GM18508 (cell line): ENCODE measurements at regions not wholly inside any gene's neighbourhood (a gene's known extent, or its start where the extent isn't known, plus 50 kb on each side); places are given as distances from the start of the nearest gene placed in this dataset.

Experiments used
- ATAC-seq: cut with Tn5 transposase; IDR thresholded peaks from one replicate; pipeline ENCODE4 v1.9.1; 2021; ENCODE audit warnings: moderate number of reproducible peaks; ENCODE audit not compliant: insufficient read depth, unreplicated experiment

GRCh38 chr1:166221316-166221715 lies 54.5 kb upstream of the FAM78B start:
- ATAC-seq = no peak

GRCh38 chr1:166233750-166234366 lies 67.1 kb upstream of the FAM78B start:
- no peak for ATAC-seq

GRCh38 chr1:166235728-166236127 lies 68.9 kb upstream of the FAM78B start:
- ATAC-seq = no peak

GRCh38 chr1:166237675-166238074 lies 70.9 kb upstream of the FAM78B start:
- ATAC-seq = no peak

GRCh38 chr1:166253076-166253779 lies 86.4 kb upstream of the FAM78B start:
- no peak for ATAC-seq

- no peak for ATAC-seq
Observed at GRCh38 chr1:166258017-166258416, 91.2 kb upstream of the FAM78B start.

- no peak for ATAC-seq
Observed at GRCh38 chr1:166261511-166261910, 94.7 kb upstream of the FAM78B start.

GRCh38 chr1:166270476-166271150 lies 103.8 kb upstream of the FAM78B start:
- ATAC-seq = no peak

GRCh38 chr1:166271151-166271538 lies 104.3 kb upstream of the FAM78B start:
- ATAC-seq = no peak

GRCh38 chr1:166272155-166272554 lies 105.4 kb upstream of the FAM78B start:
- ATAC-seq = peak; percentile 94

- ATAC-seq = no peak
Observed at GRCh38 chr1:166272851-166273250, 106.0 kb upstream of the FAM78B start.

GRCh38 chr1:166273618-166274017 lies 106.8 kb upstream of the FAM78B start:
- no peak for ATAC-seq

- no peak for ATAC-seq
Observed at GRCh38 chr1:166282391-166283137, 115.8 kb upstream of the FAM78B start.

- no peak for ATAC-seq
Observed at GRCh38 chr1:166283190-166283589, 116.4 kb upstream of the FAM78B start.

GRCh38 chr1:166283600-166283999 lies 116.8 kb upstream of the FAM78B start:
- no peak for ATAC-seq

- ATAC-seq = no peak
Observed at GRCh38 chr1:166289309-166290050, 122.7 kb upstream of the FAM78B start.

- no peak for ATAC-seq
Observed at GRCh38 chr1:166295656-166296055, 128.9 kb upstream of the FAM78B start.

- ATAC-seq = no peak
Observed at GRCh38 chr1:166297993-166298392, 131.2 kb upstream of the FAM78B start.

GRCh38 chr1:166300767-166301166 lies 134.0 kb upstream of the FAM78B start:
- no peak for ATAC-seq
